ENCODE measurements at regions not wholly inside any gene's neighbourhood (a gene's known extent, or its start where the extent isn't known, plus 50 kb on each side); places are given as distances from the start of the nearest gene placed in this dataset.

DNA sequence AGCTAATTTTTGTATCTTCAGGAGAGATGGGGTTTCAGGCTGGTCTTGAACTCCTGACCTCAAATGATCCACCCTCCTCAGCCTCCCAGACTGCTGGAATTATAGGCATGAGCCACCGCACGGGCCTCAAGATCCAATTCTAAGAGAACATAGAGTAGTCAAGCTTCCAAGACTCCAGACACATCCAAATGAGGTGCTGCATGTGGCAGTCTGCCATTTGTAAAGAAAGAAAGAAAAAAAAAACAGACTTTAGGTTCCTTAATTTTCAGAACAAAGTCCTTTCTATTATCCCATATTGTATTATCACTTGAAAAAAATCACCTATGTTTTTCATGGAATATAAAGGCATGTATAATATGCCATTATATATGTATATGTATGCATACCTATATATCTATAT is 2104.5 kb downstream of the MAT2B start:
- intact Hi-C loops (cut with DNase I), result no loop called here
- ATAC-seq, result no peak
- TF ChIP-seq, protein P1, sequence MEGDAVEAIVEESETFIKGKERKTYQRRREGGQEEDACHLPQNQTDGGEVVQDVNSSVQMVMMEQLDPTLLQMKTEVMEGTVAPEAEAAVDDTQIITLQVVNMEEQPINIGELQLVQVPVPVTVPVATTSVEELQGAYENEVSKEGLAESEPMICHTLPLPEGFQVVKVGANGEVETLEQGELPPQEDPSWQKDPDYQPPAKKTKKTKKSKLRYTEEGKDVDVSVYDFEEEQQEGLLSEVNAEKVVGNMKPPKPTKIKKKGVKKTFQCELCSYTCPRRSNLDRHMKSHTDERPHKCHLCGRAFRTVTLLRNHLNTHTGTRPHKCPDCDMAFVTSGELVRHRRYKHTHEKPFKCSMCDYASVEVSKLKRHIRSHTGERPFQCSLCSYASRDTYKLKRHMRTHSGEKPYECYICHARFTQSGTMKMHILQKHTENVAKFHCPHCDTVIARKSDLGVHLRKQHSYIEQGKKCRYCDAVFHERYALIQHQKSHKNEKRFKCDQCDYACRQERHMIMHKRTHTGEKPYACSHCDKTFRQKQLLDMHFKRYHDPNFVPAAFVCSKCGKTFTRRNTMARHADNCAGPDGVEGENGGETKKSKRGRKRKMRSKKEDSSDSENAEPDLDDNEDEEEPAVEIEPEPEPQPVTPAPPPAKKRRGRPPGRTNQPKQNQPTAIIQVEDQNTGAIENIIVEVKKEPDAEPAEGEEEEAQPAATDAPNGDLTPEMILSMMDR (IDR thresholded peaks at IDR 0.05), result no peak
- WGBS, 2 donors, result 68 to 89% methylated on average over 2 of the region's 2 CpGs
- Histone ChIP-seq H3K27me3 (no peaks in the 10 kb centered on the region), H3K4me1 (no peaks in the 10 kb centered on the region), H3K4me3 (no peak overlapping the region), H3K36me3 (no peaks in the 10 kb centered on the region), H3K27ac (no peak overlapping the region), H3K9me3 (no peaks in the 10 kb centered on the region)
- FAIRE-seq, result peak; percentile 9
- no peak for DNase-seq

DNA sequence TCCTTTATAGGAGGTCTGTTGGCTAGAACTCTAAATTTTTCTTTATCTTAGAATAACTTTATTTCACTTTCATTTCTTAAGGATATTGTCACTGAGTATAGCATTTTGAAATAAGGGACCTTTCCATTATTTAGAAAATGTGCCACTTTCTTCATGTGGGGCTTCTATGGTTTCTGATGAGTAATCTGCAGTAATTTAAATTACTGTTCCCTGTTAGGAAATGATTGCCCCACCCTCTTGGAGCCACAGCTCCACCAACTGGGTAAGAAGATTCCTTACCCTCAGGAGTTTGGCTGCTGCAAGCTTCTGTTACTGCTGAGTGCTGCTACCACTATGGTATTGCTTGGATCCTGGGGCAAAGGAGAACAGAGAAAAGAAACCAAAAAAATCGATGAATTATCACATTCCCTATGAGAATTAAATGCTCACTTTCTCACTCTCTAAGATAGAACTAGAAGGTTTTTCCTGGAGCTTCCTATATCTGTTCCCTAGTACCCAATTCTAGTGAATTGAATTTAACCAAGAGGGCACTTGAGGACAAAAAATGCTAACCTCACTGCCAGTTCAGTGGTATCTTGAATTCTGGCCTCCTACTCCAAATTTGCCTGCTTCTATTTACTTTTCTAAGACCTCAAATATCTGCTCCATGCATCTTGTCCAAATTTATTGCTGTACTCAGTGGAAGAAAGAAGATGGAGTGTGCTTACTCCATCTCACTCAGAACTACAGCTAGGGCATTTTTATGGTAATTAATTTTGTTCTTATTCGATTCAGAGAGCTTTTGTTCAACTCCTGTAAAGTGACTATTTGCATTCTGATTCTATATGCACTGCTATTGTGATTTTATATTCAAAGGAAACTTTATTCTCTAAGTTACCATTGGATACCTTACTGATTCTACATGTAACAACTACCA is 2111.3 kb downstream of the MAT2B start:
- FAIRE-seq, result no peak
- intact Hi-C loops (cut with DNase I), result no loop called here

GRCh38 chr5:165617491-165617890 is 2112.1 kb downstream of the MAT2B start:
- ATAC-seq (no peak), FAIRE-seq (no peak), DNase-seq (no peak)
- Histone ChIP-seq H3K9me3 (no peaks in the 10 kb centered on the region), H3K4me3 (no peak overlapping the region), H3K4me1 (no peaks in the 10 kb centered on the region), H3K27ac (no peak overlapping the region), H3K36me3 (no peaks in the 10 kb centered on the region), H3K27me3 (no peaks in the 10 kb centered on the region)
- intact Hi-C loops (cut with DNase I), result no loop called here
- TF ChIP-seq, protein P1 (IDR thresholded peaks at IDR 0.05), result no peak
- 53 to 60% methylated on average over 2 of the region's 2 CpGs for WGBS, 2 donors

More for the DNA sequence above, 2111.3 kb downstream of the MAT2B start:
- TF ChIP-seq, protein P1 (IDR thresholded peaks at IDR 0.05), result no peak
- DNase-seq (no peak), ATAC-seq (no peak)
- 37 to 39% methylated on average over 2 of the region's 2 CpGs for WGBS, 2 donors
- Histone ChIP-seq H3K4me1 (no peaks in the 10 kb centered on the region), H3K27me3 (no peaks in the 10 kb centered on the region), H3K9me3 (no peaks in the 10 kb centered on the region), H3K36me3 (no peaks in the 10 kb centered on the region), H3K27ac (no peak overlapping the region), H3K4me3 (no peak overlapping the region)

DNA sequence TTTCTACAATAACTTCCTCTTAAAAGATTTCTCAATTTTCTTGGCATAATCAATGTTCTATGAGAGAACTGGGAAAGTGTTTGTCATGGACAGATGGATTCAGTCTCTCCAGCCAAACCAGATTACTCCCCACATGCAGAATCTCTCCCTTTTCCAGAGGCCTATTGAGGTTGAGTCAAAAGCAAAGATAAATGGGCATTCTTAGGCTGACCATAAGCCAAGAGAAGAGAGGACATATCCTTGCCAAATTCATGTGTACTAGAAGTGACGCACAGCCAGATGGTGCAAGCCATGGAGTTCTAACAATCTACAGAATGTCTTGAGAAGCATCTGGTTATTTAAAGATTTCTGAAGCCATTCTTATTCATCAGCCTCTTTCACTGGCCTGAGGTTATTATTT is 2115.0 kb downstream of the MAT2B start:
- no peaks in the 10 kb centered on the region for H3K4me1 ChIP-seq
- H3K27ac ChIP-seq, result no peak overlapping the region
- FAIRE-seq, result no peak
- 69 to 88% methylated on average over 1 of the region's 1 CpG for WGBS, 2 donors
- ATAC-seq, result peak in 3 of 4 donors; percentile 34 to 50 (median 43)
- H3K4me3 ChIP-seq, result no peak overlapping the region
- no peaks in the 10 kb centered on the region for H3K27me3 ChIP-seq
- TF ChIP-seq, protein P1 (IDR thresholded peaks at IDR 0.05), result no peak
- intact Hi-C loops (cut with DNase I), result no loop called here
- no peak for DNase-seq
- H3K9me3 ChIP-seq, result no peaks in the 10 kb centered on the region
- H3K36me3 ChIP-seq, result no peaks in the 10 kb centered on the region

Data from pancreas (tissue), 10 donors.